HG03520 (cell line): ENCODE measurements at regions not wholly inside any gene's neighbourhood (a gene's known extent, or its start where the extent isn't known, plus 50 kb on each side); places are given as distances from the start of the nearest gene placed in this dataset.

Experiments
- ATAC-seq: cut with Tn5 transposase; IDR thresholded peaks from one replicate; pipeline ENCODE4 v1.9.1; 2021; ENCODE audit warnings: mild to moderate bottlenecking, moderate library complexity; ENCODE audit not compliant: unreplicated experiment

DNA sequence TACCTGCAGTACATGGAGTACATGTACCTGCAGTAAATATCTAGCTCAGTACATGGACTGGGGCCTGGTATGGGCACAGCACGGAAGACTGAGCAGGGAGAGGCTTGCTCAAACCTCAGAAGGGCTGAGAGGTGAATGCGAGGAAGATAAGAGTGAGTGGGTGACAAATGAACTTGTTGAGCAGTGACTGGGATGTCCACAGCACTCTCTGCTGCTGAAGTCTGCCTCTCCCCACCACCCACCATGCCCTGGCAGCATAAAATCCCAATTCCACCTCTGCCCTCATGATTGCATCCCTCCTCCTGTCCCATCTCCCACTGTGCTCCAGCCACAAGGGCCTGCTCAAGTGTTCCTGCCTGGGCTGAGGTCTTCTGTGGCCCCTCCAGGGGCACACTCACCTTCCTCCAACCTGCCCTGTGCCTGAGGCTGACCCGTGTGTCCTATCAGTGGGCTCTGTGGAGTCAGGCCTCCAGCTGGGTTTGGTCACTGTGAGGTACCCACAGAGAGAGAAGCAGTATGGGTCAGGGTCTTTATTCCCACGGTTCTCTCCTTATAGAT, 114.2 kb downstream of the FOXD2 start:
- ATAC-seq, result no peak

DNA sequence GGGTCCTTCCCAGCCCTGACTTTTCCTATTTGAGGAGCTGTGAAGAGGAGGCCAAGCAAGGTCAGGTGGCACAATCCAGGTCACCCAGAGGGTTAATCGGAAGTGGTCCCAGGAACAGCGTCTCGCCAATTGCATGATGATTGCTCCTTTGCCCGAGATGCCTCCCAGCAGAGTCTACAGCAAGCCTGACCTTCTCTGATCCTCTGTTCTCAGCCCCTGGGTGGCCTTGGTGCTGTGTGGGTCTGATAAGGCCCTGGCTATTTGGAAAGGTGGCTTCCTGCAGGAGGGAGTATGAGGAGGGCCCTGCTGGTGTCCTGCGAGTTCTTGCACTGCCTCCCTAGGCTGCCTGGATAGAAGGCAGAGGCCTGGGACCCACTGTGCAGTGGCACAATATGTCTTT, 116.2 kb downstream of the FOXD2 start:
- no peak for ATAC-seq

DNA sequence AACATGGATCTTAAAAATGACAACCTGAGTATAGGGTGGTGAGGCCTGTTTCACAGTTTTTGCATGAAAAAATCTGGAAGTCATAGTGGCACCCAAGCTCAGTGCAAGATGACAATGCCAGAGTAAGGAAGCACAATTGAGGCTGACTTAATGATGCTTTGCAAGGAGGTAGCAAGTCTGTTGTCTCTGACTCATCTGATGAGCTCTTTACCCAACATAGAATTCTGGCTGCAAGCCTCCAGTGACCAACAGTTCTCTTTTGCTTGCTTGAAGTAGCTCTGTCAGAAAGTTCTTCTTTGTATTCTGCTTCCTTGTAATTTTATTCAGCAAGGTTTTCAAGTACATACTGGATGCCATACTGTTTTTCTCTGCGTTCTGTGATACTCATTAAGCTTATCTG, 117.1 kb downstream of the FOXD2 start:
- no peak for ATAC-seq

DNA sequence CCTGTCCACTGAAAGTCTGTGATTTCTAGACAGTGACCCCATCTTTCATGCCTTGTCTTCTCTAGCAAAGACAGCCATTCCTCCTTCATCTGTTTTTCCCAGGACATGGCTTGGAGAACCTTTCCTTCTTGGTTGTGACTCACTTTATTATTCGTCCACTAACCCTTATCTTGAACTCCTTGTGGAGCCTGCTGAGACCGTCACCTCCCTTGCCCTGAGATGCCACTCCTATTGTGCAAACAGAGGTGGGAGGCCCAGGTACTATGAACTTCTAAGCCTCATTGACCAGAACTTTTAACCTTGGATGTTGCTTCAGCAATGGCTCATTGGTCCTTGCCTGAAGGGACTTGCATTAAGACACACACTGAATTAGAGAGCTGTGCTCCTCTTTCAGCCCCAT, 117.5 kb downstream of the FOXD2 start:
- no peak for ATAC-seq

DNA sequence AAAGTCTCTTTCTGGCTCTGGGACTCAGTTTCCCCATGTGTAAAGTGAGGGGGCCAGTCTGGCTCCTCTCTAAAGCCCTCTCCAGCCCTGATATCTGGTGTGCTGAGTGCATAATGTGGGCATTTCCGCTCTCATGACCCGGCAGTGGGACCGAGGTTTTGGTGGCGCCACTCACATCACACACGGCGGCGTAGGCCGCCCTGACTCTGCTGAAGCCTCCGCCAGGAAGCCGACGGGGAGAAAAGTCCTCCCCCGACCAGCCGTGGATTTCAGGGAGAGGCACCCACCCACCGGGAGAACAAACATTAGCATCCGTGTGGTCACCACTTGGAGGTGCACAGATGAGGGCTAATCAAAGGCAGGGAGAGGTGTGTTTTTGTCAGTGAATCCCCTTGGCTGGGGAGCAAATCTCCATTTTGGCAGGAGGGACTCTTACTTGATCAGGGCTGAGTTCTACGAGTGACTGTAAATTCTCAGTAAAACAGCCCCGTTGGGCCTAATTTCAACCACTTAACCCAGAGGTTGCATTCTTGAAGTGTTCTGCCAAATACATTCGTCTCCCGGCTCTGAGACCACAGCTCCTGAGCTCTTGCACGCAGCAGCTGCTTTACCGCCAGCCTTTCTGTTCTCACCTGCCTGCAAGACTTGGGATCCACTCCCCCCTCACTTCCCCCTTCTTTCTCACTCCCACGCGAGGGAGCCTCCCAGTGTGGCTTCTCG, 118.2 kb downstream of the FOXD2 start:
- ATAC-seq, result no peak

DNA sequence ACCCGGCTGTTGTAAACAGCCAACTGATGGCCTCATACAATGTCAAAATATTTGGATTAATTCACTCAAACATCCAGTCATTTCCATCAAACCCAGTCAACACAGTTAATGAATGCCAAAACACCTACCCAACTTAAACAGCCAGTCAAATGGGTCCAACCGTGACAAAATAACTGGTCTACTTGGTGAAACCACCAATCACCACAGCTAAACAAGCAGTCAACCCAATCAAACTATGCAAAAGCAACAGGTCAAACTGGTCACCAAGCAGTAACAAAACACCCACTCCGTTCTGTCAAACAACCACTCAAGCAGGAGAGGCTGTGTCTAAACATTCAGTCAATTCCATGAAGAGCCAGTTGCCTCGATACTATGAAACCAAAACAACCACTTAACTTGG, 119.2 kb downstream of the FOXD2 start:
- no peak for ATAC-seq

DNA sequence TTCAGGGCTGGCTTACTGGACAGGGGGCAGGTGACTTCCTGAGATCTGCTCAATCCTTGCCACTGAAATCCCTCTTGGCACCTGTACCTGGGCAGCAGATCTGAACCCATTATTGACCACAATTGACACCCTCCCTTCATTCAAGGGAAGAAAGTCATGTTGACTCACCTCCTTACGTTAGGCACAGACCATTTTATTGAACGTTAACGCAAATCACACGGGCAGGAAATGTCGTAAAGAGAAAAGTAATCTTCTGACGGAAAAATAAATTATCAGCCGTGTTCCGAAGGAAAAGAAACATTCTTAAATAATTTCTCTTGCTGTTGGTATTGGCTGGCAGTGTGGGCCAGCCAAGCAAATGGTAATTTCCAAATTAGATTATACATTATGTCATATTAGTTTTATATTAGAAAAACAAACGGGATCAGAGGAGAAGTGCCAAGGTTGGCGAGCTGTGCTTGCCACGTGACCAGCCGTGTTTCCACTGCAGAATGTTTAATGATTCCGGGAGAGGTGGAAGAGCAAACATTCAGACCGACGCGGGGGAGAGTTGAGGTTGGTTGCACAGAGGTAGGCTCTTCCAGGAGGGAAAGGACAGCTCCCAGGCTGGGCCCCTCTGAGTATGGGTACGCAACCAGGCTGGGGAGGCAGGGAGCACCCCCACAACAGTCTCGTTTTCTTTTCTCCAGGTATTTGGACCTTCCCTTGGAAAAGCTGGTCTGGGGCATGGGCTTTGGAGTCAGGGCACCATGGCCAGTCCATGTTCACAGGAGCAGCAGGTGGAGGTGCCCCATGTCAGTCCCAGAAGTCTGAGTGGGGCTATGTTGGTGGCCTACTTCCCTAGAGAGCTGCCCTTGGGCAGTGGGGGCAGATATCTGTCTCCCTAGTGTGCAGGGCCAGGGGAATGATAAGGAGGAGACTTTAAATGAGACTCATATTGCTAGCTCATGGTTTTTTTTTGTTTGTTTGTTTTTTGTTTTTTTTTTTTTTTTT, 121.1 kb downstream of the FOXD2 start:
- no peak for ATAC-seq

DNA sequence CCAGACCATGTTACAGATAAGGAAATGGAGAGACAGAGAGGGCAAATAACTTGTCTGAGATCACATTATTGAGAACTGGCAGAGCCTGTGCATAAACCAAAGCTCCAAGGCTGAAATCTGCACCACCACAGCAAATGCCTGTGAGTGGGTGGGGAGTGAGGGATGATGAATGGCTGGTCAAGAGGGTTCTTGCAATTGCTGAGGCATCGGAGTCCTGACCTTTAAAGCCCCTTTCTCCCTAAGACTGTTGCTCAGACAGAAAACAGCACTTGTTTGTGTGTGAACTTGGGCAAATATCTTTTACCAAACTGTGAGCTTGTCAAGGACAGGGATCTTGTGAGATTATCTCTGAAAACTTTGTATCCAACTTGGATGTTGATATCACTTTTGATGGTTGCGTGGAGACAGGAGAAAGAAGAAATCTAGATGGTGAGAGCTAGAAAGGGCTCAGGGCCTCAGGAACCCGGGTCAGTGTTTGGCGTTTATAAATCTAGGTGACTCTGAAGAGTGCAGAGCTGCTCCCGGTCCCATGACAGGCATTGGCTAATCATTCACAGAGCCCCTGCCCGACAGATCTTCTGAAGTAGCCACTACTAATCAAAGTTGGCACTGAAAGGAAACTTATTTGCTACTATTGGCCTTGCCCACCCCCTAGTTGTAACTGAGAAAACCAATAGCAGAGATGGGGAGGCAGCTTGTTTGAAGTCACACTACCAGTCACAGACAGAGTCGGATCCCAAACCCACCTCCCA, 122.3 kb downstream of the FOXD2 start:
- no peak for ATAC-seq

DNA sequence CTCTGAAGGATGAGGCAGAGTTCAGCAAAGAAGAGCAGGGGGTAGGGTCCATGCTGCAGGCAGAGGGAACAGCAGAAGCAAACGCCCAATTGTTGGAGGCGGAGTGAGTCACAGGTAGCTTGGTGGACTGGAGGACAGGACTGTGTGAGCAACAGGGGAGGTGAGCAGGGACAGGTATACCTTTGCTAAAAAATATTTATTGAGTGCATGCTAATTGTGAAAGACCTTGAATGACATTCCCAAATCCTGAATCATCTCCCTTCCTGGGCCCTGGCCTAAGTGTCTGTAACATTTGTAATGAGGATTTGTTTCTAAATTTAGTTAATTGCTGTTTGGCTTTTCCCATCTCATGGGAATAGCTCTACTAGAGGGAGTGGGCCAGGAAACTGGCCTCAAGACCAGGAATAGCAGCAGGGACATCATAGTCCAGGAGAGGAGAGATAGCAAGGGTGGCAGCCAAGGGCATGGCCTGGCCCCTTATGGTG, 123.7 kb downstream of the FOXD2 start:
- no peak for ATAC-seq

DNA sequence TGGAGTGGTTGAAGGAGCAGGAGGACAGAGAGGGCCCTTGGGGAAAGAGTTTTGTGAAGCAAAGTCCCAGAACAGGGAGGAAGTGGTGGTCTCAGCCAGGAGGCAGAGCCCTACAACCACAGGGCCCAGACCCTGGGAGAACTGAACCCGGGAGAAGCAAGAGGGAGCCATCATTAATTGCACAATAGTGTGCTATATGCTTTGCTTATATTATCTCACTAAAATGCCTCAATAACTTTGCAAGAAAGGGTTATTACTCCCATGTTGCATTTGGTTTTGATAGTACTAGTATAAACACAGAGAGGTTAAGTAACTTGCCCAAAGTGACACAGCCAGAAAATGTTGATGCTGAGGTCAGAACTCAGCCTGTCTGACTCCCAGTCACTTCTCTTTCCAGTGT, 124.3 kb downstream of the FOXD2 start:
- no peak for ATAC-seq

DNA sequence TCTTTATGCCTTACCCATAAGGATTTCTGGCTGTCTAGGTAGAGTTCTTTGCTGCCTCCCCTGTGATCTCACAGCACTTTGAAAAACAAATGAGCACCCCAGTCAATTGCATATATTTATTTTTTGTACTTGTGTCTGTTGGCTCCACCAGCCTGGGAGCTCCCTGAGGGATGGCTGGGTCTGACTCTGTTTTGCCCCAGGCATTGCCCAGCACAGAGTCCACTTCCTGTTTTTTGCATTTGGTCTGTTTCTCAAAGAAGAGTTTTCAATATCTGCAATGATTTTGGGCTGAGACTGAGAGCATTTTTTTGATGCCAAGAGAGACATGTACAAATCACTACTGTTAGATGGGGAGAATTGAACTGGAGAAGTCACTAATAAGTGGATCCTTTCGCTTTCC, 125.0 kb downstream of the FOXD2 start:
- ATAC-seq, result no peak

DNA sequence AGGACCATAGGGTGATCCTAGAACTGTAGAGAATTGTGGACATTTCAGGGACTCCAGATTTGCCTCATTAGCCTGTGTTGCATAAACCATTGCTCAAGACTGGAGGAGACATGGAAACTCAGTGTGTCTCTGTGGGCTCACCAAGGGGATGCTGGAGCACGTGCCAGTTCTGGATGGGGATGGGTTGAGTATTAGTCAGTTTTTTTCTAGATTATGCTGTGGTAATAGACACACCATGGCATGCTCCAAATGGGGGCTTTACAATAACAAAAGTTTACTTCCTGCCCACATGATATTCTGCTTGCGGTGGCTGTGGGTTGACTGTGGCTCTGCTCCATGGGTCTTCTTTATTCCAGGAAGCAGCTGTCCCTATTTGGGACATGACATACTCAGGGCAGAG, 125.4 kb downstream of the FOXD2 start:
- no peak for ATAC-seq

DNA sequence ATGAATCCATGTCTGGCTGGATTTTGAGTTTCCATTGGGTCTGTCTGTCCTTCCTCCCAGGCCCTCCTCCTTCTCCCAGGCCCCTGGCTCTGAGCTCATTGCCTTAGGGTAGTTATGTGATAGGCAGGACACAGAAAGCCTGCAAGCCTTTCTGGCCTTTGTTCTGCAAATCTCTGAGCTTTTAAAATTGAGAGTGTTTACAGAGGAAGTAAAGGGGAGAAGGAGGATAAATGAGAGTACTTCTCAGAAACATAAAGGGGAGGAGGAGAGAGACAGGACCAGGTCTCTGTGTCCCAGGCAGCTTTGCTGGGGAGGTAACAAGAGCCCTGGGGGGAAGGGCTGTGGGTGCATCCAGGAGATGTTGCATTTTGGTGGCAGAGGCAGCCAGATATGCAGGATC, 126.7 kb downstream of the FOXD2 start:
- ATAC-seq, result no peak

DNA sequence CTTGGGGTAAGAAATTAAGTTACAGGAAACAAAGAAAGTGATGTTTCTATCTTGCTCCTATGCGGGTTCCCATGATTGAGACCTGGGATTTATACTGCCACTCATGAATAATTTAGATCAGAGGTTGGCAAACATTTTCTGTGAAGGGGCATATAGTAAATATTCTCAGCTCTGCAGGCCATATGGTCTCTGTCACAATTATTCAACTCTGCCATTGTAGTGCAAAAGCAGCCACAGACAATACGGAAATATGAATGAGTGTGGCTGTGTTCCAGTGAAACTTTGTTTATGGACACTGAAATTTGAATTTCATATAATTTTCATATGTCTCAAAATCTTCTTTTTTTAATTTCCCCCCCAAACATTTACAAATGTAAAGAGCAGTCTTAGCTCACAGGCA, 127.2 kb downstream of the FOXD2 start:
- ATAC-seq, result no peak

DNA sequence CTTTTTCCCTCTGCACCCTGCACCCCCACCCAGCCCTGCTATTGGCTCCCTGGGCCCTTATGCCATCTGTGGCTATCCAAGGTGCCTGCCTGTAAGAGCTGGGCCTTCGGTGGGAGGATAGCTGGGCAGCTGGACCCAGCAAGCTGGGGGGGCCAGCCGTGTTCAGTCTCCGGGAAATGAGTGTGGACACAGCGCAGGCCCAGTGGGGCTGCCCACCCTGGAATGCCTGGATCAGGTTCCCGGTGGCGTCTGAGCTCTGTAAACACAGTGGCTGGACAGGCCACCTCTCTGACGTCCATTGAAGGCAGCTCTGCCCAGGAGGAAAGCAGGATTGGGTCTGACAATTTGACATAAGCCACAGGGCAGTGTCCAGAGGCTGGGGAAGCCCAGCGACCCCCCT, 127.8 kb downstream of the FOXD2 start:
- ATAC-seq, result no peak

DNA sequence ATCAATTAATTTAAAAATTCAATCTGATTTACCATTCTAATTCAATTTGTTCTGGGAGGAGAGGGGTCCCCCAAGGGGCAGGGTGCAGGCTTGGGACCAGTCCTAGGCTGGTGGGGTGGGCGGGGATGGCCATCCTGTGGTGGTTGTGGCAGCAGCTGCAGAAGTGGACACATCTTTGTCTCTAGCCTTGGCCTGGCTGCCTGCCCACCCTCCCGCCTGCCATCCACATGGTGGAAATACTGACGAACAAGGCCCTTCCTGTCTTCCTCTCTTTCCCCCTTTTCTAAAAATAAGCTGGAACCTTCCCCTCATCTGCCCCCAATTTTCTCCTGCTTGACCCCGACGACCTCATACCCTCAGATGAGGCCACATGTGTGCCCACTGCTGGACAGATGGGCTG, 130.9 kb downstream of the FOXD2 start:
- ATAC-seq, result no peak

DNA sequence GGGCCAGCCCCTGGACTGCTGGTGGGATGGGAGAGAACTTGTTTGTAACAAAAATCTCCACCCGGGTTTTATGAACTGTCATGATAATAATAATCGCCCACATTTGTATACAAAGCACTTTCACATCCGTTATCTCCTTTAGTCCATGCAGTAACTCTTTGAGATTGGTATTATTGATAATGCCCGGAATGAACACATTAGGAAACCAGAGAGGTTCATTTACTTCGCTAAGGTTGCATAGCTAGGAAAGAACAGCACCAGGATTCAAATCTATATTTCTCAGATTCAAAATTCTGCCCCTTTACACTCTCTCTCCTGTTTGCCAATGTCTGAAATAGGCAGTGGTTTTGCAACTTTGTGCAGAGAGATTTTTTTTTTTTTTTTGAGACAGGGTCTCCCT, 131.4 kb downstream of the FOXD2 start:
- no peak for ATAC-seq

DNA sequence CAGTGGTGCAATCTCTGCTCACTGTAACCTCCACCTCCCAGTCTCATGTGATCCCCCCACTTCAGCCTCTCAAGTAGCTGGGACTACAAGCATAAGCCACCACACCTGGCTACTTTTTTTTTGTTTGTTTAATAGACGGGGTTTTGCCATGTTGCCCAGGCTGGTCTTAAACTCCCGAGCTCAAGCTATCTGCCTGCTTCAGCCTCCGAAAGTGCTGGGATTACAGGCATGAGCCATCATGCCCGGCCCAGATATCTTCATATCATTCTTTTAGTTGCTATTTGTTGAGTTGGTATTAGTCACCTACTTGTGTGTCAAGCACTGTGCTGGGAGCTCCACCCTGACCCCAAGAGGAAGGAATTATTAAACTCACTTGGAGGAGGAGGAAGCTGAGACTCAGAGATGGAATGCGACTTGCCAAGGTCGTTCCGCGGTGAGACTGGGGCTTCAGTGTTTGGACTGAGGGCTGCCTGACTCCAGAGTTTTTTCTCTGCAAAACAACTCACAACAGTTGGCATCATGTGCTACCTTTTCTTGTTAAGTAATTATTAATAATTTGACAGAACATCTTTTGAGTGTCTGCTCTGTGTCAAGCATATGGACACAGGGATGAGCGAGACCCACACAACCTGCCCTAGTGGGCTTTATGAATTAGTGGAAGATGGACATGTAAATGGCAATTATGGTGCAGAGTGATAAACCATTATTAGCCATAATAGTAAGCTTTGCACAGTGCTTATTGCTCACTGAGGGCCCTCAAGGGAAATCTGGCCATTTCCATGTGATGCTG, 132.0 kb downstream of the FOXD2 start:
- no peak for ATAC-seq

DNA sequence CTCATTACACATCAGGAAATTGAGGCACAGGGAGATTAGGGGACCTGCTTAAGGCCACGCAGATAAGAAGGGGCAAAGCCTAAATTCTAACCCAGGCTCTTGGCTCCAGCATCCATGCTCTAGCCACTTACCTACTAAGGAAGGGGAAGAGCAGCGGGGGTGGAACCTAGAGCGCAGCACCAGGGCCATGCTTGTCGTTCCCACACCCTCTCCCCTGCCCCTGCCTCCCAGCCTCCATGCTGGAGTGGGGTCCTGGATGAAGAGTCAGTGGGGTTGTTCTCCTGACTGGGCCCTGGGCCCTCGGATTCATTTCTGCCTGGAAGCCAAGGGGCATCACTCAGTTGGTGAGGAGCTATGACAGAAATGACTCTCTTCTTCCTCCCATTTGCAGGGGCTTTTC, 133.3 kb downstream of the FOXD2 start:
- no peak for ATAC-seq

DNA sequence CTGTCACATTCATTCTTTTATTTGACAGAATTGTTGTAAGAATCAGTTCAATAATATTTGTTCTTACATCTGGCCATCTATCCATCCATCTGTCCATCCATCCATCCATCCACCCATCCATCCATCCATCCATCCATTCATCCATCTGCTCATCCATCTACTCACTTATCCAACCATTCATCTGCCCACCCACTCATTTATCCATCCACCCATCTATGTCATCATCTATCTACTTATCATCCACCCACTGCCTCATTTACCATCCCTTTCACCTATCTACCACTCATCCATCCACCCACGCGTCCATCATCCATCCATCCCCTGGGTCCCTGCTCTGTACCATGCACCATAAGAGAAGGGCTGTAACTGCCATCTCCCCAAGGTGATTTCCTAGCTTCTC, 134.1 kb downstream of the FOXD2 start:
- ATAC-seq, result no peak
